ENCODE measurements at regions not wholly inside any gene's neighbourhood (a gene's known extent, or its start where the extent isn't known, plus 50 kb on each side); places are given as distances from the start of the nearest gene placed in this dataset.

- H3K4me3 ChIP-seq (ENCODE audit: low read depth in 1 of 3, low read length in 3 of 3): no peak overlapping the region
- WGBS: 78% methylated on average over 17 of the region's 17 CpGs
- TF ChIP-seq HNF4G (IDR thresholded peaks at IDR 0.05) (no peak), ZBTB33 (IDR thresholded peaks at IDR 0.05) (no peak), RAD21 (IDR thresholded peaks at IDR 0.05) (no peak), GABPA (IDR thresholded peaks at IDR 0.05 in 1 of 2, conservative IDR thresholded peaks at IDR 0.05 in 1 of 2) (no peak), NR2F2 (IDR thresholded peaks at IDR 0.05) (no peak), SP1 (IDR thresholded peaks at IDR 0.05) (no peak), FOXA2 (IDR thresholded peaks at IDR 0.05) (no peak), RXRA (IDR thresholded peaks at IDR 0.05) (no peak), CTCF (IDR thresholded peaks at IDR 0.05; ENCODE audit: low read depth, low read length, missing input control) (no peak), TAF1 (conservative IDR thresholded peaks at IDR 0.05) (no peak), HNF4A (conservative IDR thresholded peaks at IDR 0.05) (no peak), EGR1 (IDR thresholded peaks at IDR 0.05; ENCODE audit: low read depth in 2 of 2) (no peak), FOXA1 (IDR thresholded peaks at IDR 0.05) (no peak), JUND (IDR thresholded peaks at IDR 0.05) (no peak), ATF3 (IDR thresholded peaks at IDR 0.05) (no peak)
- no peak overlapping the region for H3K9ac ChIP-seq (ENCODE audit: low read depth in 1 of 2, low read length in 2 of 2)
- H3K9me3 ChIP-seq (ENCODE audit: control insufficient read depth in 4 of 4, low read length in 3 of 4): peaks cover 0 to 3% (median 2%) of the 10 kb centered on the region in 4 donors
- DNase-seq (ENCODE audit: low spot score): no peak
- H3K4me1 ChIP-seq (ENCODE audit: control insufficient read depth in 4 of 4, insufficient read depth in 4 of 4, low read length in 3 of 4): no peaks in the 10 kb centered on the region
- no peaks in the 10 kb centered on the region for H3K27me3 ChIP-seq (ENCODE audit: control insufficient read depth in 4 of 4, insufficient read depth in 4 of 4, low read length in 3 of 4)
- no peaks in the 10 kb centered on the region for H3K36me3 ChIP-seq (ENCODE audit: control insufficient read depth in 4 of 4, insufficient read depth in 3 of 4, low read depth in 1 of 4, low read length in 3 of 4)
- H3K27ac ChIP-seq (ENCODE audit: low read depth in 1 of 2, low read length in 2 of 2): no peak overlapping the region
These were observed 547.7 kb upstream of the DPP6 start for GRCh38 chr7:153504288-153505075.

- no peak for TF ChIP-seq FOXA2 (IDR thresholded peaks at IDR 0.05)
- no peak for TF ChIP-seq HNF4A (conservative IDR thresholded peaks at IDR 0.05)
- TF ChIP-seq ZBTB33 (IDR thresholded peaks at IDR 0.05): no peak
- no peak for DNase-seq (ENCODE audit: low spot score)
- no peaks in the 10 kb centered on the region for H3K4me1 ChIP-seq (ENCODE audit: control insufficient read depth in 4 of 4, insufficient read depth in 4 of 4, low read length in 3 of 4)
- no peak overlapping the region for H3K4me3 ChIP-seq (ENCODE audit: low read depth in 1 of 3, low read length in 3 of 3)
- 83% methylated on average over 4 of the region's 4 CpGs for WGBS
- H3K27me3 ChIP-seq (ENCODE audit: control insufficient read depth in 4 of 4, insufficient read depth in 4 of 4, low read length in 3 of 4): no peaks in the 10 kb centered on the region
- no peak overlapping the region for H3K27ac ChIP-seq (ENCODE audit: low read depth in 1 of 2, low read length in 2 of 2)
- H3K36me3 ChIP-seq (ENCODE audit: control insufficient read depth in 4 of 4, insufficient read depth in 3 of 4, low read depth in 1 of 4, low read length in 3 of 4): no peaks in the 10 kb centered on the region
- H3K9me3 ChIP-seq (ENCODE audit: control insufficient read depth in 4 of 4, low read length in 3 of 4): peaks cover 0 to 3% (median 2%) of the 10 kb centered on the region in 4 donors
- H3K9ac ChIP-seq (ENCODE audit: low read depth in 1 of 2, low read length in 2 of 2): no peak overlapping the region
These were observed 544.3 kb upstream of the DPP6 start for GRCh38 chr7:153507885-153508284.

Measured in liver (tissue), 8 donors.